HL-60/S4 treated with phorbol 12-myristate 13-acetate at 8.2 ng/mL for 4 days and 3 days (cell line): ENCODE measurements at regions not wholly inside any gene's neighbourhood (a gene's known extent, or its start where the extent isn't known, plus 50 kb on each side); places are given as distances from the start of the nearest gene placed in this dataset.
"Not testable (repeated sequence)": the region's sequence is repeated elsewhere in the genome, so short reads cannot be mapped to it uniquely, and the experiment has no call there.

Experiments
- in situ Hi-C: fragments of 300-500 bp; cut with MboI; formaldehyde crosslinking; loops from 2 replicates; pipeline ENCODE4 v1.15.0; 2022; ENCODE audit warnings: low sequenced_read_pairs

DNA sequence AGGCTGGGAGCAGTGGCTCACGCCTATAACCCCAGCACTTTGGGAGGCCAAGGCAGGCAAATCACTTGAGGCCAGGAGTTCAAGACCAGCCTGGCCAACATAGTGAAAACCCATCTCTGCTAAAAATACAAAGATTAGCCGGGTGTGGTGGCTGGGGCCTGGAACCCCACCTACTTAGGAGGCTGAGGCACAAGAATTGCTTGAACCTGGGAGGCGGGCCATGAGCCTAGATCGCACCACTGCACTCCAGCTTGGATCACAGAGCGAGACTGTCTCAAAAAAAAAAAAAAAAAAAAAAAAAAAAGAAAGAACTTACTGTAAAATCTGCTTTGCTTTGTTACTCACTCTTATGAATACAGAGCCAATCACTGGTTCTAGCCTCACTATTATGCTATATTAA lies 166.4 kb upstream of the TMCC3 start:
- in situ Hi-C loops = not testable (repeated sequence)

DNA sequence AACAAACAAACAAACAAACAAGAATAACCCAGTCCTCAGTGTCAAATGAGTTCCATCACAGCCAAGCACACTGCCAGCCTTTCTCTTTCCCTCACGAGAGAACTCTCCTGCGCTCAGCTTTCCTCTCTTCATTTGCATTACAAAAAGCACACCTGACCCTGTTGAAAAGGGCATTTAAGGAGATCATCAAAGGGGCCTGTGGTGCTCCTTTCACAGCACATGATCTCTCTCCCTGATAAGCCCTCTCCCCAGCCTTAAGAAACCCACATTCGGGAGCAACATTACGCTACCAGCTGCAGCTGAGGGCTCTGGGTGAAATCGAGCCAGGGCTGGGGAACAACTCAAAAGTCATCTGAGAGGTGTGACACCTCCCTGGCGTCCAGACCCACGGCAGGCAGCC lies 165.6 kb upstream of the TMCC3 start:
- in situ Hi-C loops = no loop called here

DNA sequence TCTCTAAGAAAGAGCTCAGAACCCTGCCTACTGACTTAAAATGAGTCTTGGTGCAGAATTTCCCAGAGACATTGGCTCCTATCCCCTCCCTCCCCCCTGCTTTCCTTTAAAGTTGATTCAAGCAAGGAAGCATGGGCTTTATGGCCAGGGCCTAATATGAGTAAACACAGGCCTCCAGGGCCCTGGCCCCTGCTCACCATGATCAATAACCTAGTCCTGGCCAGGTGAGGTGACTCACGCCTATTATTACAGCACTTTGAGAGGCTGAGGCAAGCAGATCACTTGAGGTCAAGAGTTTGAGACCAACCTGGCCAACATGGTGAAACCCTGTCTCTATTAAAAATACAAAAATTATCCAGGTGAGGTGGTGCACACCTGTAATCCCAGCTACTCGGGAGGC lies 165.1 kb upstream of the TMCC3 start:
- in situ Hi-C loops = no loop called here

DNA sequence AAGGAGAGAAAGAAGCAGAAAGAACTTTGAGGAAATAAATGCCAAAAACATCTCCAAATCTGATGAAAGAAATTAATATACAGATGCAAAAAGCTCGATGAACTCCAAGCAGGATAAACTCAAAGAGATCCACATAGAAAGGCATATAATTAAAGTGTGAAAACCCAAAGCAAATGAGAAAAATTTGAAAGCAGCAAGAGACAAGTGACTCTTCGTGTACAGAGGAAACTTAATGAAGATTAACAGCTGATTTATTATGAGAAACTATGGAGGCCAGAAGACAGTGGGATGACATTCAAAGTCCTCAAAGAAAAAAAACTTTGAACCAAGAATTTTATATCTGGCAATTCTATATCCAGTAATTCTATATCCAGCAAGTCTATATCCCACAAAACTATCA lies 163.0 kb upstream of the TMCC3 start:
- in situ Hi-C loops = no loop called here

DNA sequence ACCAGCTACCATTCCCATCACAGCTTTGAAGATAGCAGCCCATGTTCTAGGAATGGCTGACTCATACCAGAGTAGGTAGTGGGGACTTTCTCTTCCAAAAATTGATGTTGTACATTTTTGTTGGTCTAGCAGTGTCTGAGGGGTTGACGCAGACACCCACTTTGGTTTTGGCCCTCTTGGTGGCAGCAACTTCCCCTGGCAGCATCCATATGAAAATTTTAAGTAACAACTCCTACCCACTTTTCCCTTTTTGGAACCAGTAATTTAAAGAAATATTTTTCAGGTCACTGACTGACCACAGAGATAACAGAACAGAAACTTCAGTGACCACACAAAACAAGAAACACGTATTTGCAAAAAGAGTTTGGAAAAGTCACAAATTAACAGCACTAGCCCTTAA lies 162.0 kb upstream of the TMCC3 start:
- in situ Hi-C loops = no loop called here

DNA sequence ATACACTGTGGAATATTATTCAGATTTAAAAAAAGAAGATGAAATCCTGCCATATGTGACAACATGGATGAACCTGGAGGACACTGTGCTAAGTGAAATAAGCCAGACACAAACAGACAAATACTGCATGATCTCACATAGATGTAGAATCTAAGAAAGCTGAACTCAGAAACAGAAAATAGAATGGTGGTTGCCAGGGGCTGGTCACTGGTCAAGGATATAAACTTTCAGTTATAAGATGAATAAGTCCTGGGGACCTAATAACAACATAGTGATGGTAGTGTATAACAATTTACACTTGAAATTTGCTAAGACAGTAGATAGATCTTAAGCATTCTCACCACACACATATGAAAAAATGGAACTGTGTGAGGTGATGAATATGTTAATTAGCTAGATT lies 161.3 kb upstream of the TMCC3 start:
- in situ Hi-C loops = no loop called here

DNA sequence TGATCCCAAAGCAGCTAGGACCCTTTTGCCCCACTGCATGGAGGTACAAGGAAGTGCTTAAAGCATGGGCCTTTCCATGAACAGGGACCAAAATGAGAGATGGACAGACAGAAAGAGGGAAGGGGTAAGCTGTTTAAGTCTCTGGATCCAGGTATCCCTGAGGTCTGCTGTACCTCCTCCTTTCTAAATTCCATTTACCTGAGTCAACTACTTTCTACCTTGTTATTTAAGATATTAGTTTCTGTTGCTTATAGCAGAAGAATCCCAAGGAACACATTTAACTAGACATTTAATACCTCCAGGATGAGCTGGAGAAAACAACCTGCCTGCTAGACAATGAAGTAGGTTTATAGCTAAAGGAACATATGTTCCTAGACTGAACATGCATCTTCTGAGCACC lies 157.6 kb upstream of the TMCC3 start:
- in situ Hi-C loops = no loop called here

DNA sequence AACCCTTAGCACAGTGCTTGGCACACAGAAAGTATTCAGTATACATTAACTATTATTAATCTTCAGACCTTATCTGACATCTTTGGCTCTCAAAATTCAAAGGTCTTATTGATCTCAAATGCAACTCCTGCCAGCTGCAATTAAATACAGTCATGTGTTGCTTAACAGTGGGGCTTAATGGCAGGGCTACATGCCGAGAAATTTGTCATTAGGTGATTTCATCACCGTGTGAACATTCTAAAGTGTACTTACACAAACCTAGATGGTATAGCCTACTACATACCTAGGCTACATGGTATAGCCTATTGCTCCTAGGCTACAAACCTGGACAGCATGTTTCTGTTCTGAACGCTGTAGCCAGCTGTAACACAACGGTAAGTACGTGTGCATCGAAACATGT lies 156.3 kb upstream of the TMCC3 start:
- in situ Hi-C loops = no loop called here

DNA sequence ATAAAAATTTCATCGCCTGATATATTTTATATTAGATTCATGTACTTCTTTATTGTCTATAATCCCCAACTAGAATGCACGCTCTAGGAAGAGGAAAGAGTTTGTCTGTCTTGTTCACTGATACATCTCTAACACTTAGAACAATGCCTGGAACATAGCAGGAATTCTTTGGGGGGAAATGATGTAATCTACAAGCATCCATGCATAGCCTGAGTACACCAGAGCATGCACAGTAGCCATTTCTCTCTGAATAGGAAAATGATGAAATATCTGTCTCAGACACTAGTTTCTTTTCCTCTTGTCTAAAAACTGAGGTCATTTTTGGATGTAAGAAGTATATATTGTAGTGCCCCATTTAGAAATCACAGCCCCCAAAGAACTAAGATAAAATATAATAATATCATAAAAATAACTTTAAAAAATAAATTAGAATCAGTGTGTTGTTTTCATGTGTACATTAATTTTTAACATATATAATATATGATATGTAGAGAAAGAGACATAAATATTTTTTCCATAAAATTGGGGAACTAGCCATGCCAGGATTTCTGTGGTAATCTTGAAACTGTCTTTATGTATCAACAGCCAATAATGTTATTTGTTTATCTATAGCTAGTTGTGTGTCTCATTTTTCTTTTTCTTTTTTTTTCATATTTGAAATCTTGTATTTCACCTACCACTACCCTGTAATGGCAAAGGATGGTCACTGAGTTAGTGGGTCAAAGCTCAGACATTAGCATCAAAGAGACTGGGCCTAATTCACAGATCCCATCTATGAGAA lies 155.6 kb upstream of the TMCC3 start:
- in situ Hi-C loops = no loop called here

DNA sequence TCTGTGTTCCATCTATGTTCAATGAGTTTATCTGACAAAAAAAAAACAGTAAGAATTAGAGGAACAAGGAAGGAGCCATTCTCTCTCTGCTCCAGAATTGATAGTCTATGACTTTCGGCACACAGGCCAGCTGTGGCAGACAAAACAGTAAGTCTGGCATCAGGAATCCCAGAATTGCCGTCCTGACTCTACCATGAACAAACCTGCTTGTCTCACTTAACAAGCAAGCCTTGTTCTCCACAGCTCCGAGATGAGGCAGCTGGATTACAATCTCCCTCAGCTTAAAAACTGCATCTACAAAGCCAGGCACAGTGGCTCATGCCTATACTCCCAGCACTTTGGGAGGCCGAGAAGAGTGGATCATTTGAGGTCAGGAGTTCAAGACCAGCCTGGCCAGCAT lies 153.6 kb upstream of the TMCC3 start:
- in situ Hi-C loops = no loop called here

DNA sequence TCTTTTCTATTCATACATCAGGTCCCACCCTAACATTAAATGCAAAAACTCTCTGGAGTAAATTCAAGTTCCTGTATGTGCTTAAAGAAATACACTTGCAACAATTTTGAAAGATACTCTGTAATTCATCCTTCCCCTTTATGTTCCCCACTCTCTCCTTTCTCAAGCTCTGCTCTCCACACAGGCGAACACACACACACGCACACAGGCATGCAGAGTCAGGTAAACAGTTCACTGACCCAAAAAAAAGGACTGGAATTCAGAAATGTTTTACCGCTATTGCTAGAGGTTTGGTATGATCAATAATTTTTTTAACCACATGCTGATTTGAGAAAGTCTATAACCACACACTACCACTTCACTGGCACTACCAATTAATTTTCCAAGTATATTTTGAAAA lies 152.4 kb upstream of the TMCC3 start:
- in situ Hi-C loops = no loop called here

DNA sequence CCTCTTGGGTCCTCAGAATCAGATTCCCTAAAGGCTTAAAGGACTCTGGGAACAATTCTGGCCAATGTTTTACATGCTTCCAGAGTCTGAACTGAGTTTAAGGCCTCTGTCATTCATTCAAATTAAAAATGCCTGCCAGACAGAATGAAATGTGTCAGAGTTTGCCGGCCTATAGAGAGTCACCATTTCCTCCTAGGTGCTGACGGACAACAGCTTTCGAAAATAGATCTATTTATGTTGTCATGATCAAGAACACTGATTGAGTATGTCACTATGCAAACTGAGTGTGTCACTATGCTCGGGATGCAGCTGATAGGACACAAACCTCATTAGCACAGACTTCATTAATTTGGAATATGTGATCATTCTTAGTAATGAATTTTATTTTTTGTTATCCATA lies 151.4 kb upstream of the TMCC3 start:
- in situ Hi-C loops = no loop called here

DNA sequence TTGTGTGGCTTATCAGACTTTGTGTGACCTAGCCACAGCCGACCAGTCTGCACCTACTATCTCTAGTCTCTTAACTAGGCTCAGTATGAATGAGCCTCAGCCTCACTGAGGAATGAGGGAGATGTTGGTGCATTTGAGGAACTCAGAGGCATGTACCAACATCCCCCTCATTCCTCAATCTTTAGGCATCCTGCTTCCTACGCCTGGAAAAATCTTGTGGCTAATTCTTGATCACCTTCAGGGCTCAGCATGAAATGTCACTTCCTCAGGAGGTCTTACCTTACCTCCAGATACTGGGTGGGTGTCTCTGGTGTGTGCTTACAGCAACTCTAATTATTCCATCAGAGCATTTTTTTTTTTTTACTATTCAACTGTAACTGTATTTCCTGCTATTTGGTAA lies 148.8 kb upstream of the TMCC3 start:
- in situ Hi-C loops = no loop called here

DNA sequence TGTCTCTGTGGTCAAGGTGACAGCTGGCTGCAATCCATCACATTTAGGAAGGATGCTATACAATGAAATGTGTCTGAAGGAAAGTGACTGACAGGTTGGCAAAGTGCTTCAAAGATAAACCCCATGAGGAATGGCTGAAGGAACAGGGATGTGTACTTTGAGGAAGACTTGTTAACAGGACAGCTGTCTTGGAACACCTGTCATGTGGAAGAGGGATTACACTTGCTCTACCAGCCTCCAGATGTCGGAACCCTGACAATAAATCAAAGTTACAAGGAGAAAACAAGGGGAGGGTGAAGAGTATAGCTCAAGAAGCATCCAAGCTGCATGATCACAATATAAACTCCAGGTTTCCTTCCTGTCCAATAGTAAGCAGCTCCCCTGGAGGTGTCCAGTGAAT lies 147.8 kb upstream of the TMCC3 start:
- in situ Hi-C loops = no loop called here

DNA sequence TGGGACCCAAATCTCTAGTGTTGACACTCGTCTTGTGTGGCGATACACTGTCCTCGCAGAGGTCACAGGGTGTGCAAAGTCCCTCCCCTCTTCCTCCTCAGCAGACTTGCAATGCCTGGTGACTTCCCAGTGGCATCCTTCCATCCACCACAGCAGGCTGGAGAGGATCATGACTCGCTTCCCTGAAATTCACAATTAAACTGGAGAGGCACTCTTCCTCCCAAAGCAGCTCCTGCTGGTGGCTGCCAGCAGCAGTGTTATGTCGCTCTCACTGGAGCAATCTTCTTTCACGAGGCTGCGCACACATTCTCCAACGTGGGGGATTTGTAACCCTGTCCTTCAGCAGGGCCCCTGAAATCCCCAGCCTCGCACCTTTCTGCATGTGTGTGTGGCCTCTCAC lies 145.2 kb upstream of the TMCC3 start:
- in situ Hi-C loops = no loop called here

DNA sequence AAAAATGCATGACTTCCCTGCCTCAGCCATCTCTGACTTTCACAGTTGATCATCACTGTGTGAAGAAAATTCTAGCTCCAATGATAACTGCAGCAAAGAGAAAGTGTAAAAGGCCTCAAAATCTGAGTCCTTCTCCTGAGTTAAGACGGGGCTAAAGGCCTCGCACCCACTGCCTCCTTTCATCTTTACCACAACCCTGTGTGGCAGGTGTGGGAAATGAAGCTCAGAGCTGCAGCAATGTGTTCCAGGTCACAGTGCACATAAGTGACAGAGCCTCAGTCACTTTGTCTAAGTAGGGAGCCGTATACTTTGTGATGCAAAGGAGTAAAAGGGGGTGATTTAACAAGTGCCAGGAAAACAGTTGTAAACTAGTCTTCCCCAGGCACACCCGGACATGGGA lies 144.7 kb upstream of the TMCC3 start:
- in situ Hi-C loops = no loop called here

DNA sequence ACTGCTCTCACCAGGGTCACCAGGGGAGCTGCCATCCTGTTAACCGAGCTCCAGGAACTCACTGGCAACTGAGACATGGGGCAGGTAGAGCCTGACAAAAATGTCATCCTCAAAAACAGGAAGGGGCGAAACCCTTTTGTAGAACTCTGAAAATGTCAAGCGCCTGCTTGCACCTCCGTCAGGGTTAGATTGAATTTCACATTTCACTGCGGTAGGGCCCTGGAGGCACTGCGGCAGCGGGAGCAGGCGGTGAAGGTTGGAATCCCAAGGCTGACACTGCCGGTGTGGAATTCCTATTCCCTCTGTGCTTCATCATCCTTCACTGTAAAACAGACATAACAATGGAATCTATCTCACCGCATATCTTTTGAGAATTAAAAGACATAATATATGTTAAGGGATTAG lies 142.8 kb upstream of the TMCC3 start:
- in situ Hi-C loops = no loop called here

DNA sequence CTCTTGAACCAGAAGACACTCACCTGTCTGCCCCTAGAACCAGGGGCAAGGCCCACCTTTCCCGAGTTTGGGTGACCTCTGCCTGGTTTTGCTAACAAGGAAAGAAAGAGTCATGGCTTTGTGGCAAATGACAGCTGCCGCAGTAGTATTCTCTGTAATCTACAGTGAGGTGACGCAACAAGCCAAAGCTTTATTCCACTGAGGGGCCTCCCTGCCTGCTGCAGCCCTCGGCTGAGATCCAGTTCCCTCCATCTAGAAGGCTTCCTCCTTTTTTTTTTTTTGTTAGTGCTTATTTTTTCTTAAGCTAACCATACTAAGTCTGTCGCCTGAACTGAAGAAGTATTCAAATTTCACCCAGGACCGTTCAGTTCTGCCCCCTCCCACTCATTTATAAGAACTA lies 142.3 kb upstream of the TMCC3 start:
- in situ Hi-C loops = no loop called here

DNA sequence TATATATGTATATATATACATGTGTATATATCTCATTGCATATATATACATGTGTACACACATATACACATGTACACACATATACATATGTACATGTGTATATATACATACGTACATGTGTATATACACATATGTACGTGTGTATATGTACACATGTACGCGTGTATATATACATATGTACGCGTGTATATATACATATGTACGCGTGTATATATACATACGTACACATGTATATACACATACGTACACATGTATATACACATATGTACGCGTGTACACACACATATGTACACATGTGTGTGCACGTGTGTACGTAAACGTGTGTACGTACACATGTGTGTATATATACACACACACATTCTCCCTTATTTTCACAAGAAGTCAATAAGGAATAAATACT lies 141.6 kb upstream of the TMCC3 start:
- in situ Hi-C loops = no loop called here

DNA sequence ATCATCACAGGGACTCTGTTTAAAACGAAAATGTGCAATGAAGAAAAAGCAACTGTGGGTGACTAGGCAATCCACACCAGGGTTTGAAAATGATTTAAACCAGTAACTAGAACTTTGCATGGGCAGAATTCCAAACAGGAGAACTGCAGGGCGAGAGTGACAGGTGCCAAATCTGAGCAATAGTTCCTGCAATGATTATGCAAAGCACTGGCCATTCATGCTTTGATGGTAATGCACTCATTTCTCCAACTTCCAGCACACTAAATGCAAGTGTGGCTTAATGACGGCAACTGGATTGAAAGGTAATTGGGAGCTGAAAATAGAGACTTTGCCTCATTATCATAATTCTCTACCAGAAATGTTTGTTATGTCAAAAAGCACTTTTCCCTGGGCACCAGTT lies 140.5 kb upstream of the TMCC3 start:
- in situ Hi-C loops = no loop called here

DNA sequence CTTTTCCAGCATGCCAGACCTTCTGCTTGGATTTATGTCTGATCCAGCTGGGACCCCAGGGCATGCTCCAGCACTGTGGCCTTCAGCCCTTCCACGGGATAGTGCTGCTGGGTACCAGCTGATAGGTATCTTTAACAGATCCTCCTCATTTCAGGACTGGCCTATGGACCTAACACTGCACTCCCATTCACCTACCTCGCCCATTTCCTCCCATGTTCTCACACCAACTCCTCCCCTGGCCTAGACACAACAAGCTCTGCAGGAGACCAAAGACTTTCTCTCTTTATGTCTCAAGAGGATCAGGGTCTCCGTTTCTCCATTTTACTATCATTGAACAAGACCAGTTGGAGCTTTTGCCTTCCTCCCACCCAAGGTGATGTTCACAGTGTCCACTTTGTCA lies 140.0 kb upstream of the TMCC3 start:
- in situ Hi-C loops = no loop called here

DNA sequence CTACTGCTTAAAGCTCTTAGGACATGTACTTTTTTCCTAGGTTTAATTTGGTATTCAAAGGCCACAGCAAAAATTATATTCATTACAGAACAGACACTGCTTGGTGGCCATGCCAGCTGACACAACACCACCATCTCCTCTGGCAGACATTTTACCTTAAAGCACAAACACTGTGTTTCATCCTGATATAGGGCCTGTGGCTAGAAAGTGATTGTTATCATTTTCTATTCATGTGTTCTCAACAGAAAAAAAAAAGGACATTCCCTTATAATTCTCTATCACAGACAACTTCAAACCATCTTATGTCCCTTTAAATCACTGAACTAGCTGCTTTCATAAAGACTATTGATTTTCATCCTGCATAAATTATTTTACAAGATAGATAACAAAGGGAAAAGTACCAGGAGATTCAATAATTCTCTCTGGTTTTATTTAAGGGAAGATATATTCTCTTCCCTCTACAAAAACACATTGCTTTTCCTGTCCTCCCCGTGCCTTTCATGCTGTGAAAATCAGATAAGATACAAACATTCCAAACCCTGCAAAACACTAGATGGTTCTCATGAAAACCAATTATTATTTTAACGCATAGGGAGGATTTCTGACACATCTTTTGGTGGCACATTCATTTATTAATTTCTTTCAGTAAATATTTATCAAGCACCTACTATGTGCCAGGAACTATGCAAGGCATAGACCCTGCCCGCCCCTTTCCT lies 139.3 kb upstream of the TMCC3 start:
- in situ Hi-C loops = no loop called here

DNA sequence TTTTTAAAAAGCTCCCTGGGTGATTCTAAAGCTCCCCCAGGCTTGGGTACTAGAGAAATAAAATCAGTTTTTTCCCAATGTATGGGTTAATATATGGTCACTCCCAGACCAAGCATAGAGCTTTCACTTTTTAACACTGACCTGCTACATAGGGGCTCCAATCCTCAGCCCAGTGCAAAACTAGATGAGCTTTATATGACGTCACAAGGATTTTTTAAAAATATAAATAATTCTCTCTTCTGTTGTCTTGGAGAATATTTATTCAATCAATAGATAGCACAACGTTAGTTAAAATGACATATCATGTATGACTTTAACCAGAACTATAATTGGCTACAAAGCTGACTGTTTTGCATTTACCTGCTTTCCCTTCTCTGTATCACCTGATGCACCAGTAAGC lies 137.9 kb upstream of the TMCC3 start:
- in situ Hi-C loops = no loop called here
